HL-60 (cell line): ENCODE measurements at regions not wholly inside any gene's neighbourhood (a gene's known extent, or its start where the extent isn't known, plus 50 kb on each side); places are given as distances from the start of the nearest gene placed in this dataset.

Source experiments
- DNase-seq, 2 experiments: peaks; one replicate each; pipeline ENCODE4 v3.0.0-alpha.2; 2010 to 2020; ENCODE audit warnings: low read depth in 1 of 2, low spot score in 1 of 2
- H3K27ac ChIP-seq: fragments of 250-450 bp; sonication (Bioruptor Pico); replicated peaks from 2 replicates; pipeline ENCODE4 v1.5.1; 2020; ENCODE audit warnings: mild to moderate bottlenecking, moderate library complexity
- H3K27me3 ChIP-seq: fragments of 250-450 bp; sonication (Bioruptor Pico); 2 replicates; pipeline ENCODE4 v1.5.1; 2021; ENCODE audit warnings: mild to moderate bottlenecking, moderate library complexity; ENCODE audit not compliant: insufficient read depth, poor library complexity, severe bottlenecking
- H3K4me3 ChIP-seq: replicated peaks from 2 replicates; pipeline ENCODE4 v1.5.1; 2011; ENCODE audit warnings: mild to moderate bottlenecking, control low read depth, low read length; ENCODE audit not compliant: insufficient read depth
- CTCF ChIP-seq: IDR thresholded peaks from one replicate; pipeline ENCODE4 v1.5.1; 2011; ENCODE audit warnings: low read length, control low read depth, inconsistent platforms; ENCODE audit not compliant: insufficient read depth
- GABPA ChIP-seq: IDR thresholded peaks from 2 replicates; pipeline ENCODE4 v1.6.1; 2012; ENCODE audit warnings: low read depth
- POLR2AphosphoS5 ChIP-seq: IDR thresholded peaks from 2 replicates; pipeline ENCODE4 v1.6.1; 2012; ENCODE audit warnings: low read depth
- REST ChIP-seq: IDR thresholded peaks from 2 replicates; pipeline ENCODE4 v1.6.1; 2012; ENCODE audit warnings: low read depth; ENCODE audit not compliant: insufficient replicate concordance
- SPI1 ChIP-seq: IDR thresholded peaks from 2 replicates; pipeline ENCODE4 v1.6.1; 2012; ENCODE audit warnings: low read depth, mild to moderate bottlenecking, borderline replicate concordance

GRCh38 chr4:16329797-16330134 is 103.5 kb upstream of the TAPT1 start:
- Histone ChIP-seq H3K27me3 (no peaks in the 10 kb centered on the region), H3K27ac (no peak overlapping the region), H3K4me3 (no peak overlapping the region)
- TF ChIP-seq SPI1 (no peak), GABPA (no peak)
- no peak for DNase-seq

- DNase-seq: no peak
- TF ChIP-seq CTCF (no peak), REST (no peak), GABPA (no peak), SPI1 (no peak), POLR2AphosphoS5 (no peak)
- no peak overlapping the region for H3K4me3 ChIP-seq
- H3K27ac ChIP-seq: no peak overlapping the region
- no peaks in the 10 kb centered on the region for H3K27me3 ChIP-seq
Observed at GRCh38 chr4:16329125-16329796, 103.0 kb upstream of the TAPT1 start.

- TF ChIP-seq GABPA (no peak), POLR2AphosphoS5 (no peak), SPI1 (no peak), REST (no peak)
- DNase-seq: no peak
- Histone ChIP-seq H3K27me3 (no peaks in the 10 kb centered on the region), H3K4me3 (no peak overlapping the region), H3K27ac (no peak overlapping the region)
Observed at GRCh38 chr4:16322183-16322582, 95.9 kb upstream of the TAPT1 start.

- Histone ChIP-seq H3K27ac (no peak overlapping the region), H3K27me3 (peaks cover 3% of the 10 kb centered on the region), H3K4me3 (no peak overlapping the region)
- no peak for DNase-seq
- TF ChIP-seq CTCF (no peak), SPI1 (no peak), REST (no peak), GABPA (no peak), POLR2AphosphoS5 (no peak)
Observed at GRCh38 chr4:16315456-16315855, 89.2 kb upstream of the TAPT1 start.
